GM18868 (cell line): ENCODE measurements at regions not wholly inside any gene's neighbourhood (a gene's known extent, or its start where the extent isn't known, plus 50 kb on each side); places are given as distances from the start of the nearest gene placed in this dataset.

Experiments
- ATAC-seq: cut with Tn5 transposase; IDR thresholded peaks from one replicate; pipeline ENCODE4 v1.9.1; 2021; ENCODE audit warnings: mild to moderate bottlenecking, moderate library complexity; ENCODE audit not compliant: unreplicated experiment

GRCh38 chr6:26214803-26215584 lies 127.8 kb downstream of the HFE start:
- ATAC-seq: no peak

DNA sequence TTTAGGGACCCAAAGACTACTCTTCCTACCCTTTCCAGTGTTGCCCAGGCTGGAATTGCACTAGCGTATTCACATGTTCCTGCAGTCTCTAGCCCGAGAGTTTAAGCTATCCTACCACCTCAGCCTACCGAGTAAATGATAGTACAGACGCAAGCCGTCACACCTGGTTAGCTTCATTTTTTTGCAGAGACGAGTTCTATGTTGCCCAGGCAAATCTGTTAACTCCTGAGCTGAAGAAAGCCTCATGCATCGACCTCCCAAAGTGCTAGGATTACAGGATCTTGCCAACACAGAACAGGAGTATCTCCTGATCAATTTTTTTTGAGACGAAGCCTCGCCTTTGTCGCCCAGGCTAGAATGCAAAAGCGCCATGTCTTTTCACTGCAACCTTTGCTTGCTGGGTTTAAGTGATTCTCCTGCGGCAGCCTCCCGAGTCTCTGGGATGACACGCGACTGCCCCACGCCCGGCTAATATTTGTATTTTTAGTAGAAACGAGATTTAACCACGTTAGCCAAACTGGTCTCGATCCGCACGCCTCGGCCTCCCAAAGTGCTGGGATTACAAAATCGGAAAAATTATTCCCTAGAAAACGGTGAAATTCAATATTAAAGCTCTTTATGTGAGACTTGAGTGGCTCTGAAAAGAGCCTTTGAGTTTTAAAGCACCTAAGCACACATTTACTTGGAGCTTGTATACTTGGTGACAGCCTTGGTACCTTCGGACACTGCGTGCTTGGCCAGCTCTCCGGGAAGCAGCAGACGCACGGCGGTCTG lies 128.5 kb downstream of the HFE start:
- no peak for ATAC-seq

DNA sequence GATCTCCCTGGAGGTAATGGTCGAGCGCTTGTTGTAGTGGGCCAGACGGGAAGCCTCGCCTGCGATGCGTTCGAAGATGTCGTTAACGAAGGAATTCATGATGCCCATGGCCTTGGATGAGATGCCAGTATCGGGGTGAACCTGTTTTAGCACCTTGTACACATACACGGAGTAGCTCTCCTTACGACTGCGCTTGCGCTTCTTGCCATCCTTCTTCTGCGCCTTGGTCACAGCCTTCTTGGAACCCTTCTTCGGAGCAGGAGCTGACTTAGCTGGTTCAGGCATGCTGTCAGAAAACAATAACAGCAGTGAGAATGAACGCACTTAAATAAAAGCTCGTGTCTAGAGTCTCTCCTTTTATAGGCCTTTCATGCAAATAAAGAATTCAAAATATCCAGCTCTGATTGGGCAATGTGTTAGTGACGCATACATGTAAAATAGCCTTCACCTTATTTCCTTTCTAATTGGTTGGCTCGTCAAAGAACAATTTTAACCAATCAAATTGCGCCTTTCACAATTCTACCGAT lies 129.2 kb downstream of the HFE start:
- ATAC-seq: peak; percentile 78

GRCh38 chr6:26216886-26217713 lies 129.9 kb downstream of the HFE start:
- peak; percentile 41 for ATAC-seq

DNA sequence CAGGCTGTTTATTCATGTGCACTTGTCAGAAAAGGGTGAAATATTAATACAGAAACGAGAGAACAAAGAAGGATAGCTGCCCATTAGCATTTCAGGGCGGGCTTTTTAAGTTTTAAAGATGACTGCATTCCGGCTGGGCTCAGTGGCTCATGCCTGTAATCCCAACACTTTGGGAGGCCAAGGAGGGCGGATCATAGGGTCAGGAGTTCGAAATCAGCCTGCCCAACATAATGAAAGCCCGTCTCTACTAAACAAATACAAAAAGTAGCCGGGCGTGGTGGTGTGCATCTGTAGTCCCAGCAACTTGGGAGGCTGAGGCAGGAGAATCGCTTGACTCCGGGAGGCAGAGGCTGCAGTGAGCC lies 130.5 kb downstream of the HFE start:
- ATAC-seq: no peak

GRCh38 chr6:26218824-26219223 lies 131.6 kb downstream of the HFE start:
- no peak for ATAC-seq

GRCh38 chr6:26220145-26220970 lies 133.1 kb downstream of the HFE start:
- no peak for ATAC-seq

GRCh38 chr6:26221186-26221585 lies 134.0 kb downstream of the HFE start:
- ATAC-seq: no peak

DNA sequence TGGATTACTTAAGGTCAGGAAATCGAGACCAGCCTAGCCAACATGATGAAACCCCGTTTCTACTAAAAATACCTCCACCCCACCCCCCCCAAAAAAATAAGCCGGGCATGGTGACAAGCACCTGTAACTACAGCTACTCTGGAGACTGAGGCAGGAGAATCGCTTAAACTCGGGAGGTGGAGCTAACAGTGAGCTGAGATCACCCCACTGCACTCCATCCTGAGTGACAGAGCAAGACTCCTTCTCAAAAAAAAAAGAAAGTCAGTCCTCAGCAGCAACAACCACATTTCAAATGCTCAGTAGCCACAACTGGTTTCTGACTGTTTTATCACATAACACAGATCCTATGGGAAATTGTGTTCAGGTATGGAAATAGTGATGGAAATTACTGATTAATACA lies 135.3 kb downstream of the HFE start:
- ATAC-seq: no peak

DNA sequence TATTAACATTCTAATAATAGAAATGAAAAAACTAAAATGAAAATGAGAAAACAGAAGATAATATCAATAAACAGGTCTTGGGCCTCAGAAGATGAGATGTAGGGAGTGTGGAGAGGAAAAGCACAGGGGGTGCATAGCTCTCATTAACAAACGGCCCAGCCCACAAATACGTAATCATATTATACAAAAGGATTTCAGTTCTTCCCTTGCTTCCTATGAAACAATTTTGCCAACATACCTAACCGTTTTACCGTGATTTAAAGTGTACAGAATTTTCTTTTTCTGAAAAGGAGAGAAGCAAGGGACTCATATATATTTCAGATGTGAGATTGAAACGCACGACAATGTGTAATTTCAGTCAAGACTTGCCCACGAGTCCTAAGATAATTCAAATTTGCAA lies 136.0 kb downstream of the HFE start:
- ATAC-seq: no peak

GRCh38 chr6:26223650-26224546 lies 136.7 kb downstream of the HFE start:
- ATAC-seq: peak; percentile 60

DNA sequence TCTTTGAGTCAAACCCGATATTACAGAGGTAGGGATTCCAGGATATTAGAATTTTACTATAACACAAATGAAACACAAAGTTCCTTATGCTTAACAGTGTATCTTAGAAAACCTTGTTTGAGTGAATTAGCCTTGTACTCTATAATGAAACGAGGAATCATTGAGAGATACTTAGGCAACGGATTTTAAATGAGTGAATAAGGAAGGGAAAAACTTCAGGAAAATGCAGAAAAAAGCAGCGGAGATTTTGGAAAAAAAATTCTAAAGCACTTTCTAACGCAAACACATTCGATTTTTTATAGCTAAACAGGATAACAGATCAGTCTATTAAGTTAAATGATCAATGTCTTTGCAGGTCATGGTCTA lies 137.3 kb downstream of the HFE start:
- no peak for ATAC-seq

DNA sequence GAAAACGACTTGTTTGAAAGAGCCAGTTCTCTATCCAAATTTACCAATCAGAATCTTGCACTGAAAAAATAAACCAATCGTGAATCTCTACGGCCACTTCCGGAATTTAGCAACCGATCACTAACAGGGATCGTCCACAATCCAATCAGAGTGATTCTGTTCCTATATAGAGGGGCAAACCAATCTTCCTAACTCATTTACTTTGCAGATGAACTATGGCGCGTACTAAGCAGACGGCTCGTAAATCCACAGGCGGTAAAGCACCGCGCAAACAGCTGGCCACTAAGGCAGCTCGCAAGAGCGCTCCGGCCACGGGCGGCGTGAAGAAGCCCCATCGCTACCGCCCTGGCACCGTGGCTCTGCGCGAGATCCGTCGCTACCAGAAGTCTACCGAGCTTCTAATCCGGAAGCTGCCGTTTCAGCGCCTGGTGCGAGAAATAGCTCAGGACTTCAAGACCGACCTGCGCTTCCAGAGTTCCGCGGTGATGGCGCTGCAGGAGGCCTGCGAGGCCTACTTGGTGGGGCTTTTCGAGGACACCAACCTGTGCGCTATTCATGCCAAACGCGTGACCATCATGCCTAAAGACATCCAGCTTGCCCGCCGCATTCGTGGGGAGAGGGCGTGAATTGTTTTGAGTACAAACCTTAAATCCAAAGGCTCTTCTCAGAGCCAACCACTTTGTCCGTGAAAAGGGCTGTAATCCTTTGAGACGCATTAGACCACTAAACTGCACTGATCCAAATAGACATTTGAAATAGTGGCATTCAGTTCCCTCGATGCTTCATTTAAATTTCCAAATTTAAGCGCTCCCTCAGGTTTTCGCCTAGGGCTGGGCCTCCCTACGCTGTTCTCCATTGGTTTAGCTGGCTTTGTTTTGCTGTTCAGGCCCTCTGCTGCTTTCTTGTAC lies 138.0 kb downstream of the HFE start:
- ATAC-seq: no peak

GRCh38 chr6:26225848-26226578 lies 138.8 kb downstream of the HFE start:
- ATAC-seq: no peak

DNA sequence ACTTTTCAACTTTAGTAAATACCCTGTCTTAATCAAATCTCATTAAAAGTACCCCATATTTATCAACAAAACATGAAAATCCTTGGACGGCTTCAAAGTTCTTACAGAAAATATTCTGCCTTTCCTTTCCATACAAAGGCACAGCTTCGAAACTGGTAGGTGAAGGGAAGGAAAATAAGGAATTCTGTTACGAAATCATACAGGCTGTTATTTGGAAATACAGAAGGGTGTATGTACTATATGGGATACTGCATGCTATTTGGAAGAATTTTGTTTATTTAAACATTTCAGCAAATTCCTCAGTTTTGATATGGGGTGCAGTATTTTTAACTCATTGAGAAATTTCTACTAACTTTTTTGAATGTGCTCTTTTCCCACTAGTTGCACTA lies 138.4 kb upstream of the BTN3A2 start:
- ATAC-seq: no peak

DNA sequence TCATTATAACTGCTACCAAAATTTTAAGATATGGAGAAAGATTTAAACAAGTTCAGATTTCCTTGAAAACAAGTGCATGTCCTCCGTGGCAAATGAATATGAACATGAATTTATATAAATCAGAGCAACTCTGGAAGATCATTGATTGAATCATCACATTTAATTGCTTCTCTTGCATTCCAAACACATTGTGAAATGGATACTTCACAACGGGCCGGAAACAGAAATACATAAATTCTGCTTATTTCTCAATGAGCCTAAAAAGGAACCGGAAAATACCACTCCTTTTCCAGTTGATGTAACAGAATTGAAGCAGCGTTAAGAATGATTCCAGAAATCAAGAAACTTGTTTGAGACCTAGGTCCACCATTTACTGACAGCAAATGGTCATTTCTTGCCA lies 134.6 kb upstream of the BTN3A2 start:
- no peak for ATAC-seq

DNA sequence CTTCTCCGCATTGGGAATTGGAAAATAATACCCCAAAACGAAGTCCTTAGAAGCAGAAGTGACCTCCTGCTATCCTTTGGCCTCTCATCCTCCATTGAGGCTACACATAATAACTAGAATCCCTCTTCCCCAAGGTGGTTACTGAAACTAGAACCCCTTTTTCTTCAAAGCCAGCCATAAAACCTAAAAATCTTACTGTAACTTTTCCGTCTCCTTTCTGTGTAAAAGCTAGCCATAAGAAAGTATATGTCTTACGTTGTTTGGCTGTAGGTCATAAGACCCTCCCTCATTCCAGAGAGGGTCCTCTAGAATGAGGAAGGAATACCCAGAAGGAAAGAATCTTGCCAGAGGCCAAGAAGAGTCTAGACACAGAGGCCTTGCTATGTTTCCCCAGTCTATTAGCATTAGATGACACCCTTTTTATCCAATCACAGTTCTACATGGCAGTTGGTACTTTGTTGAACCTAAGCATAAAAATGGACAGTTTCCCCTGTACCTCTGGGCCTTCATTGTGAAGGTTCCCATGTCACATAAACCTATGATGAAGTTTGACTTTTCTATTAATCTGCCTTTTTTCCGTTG lies 133.9 kb upstream of the BTN3A2 start:
- ATAC-seq: no peak
